ENCODE measurements at regions not wholly inside any gene's neighbourhood (a gene's known extent, or its start where the extent isn't known, plus 50 kb on each side); places are given as distances from the start of the nearest gene placed in this dataset.

DNA sequence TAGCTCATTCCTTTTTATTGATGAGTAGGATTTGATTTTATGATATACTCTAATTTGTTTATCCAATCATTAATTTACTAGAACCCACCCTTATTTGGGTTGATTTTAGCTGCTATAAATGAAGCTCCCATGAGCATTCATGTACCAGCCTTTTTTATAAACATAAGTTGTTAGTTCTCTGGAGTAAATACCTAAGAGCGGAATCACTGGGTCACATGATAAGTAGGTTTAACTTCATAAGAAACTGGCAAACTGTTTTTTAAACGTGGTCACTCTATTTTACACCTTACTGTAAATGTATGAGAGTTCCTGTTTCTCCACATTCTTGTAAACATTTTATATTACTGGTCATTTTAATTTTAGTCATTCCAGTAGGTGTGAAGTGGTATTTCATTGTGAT, 364.6 kb downstream of the NPR3 start:
- ATAC-seq, result no peak
- no TSS peak for BruUV-seq (replicated peaks)

GRCh38 chr5:33079548-33079947, 361.2 kb upstream of the TARS1 start:
- H3K9me2 ChIP-seq (replicated peaks; ENCODE audit: low read length), result no peaks in the 10 kb centered on the region
- H2AFZ ChIP-seq (ENCODE audit: low read length), result no peak overlapping the region
- H3K36me3 ChIP-seq (ENCODE audit: low read depth, low read length), result no peaks in the 10 kb centered on the region
- no peaks in the 10 kb centered on the region for H3K27me3 ChIP-seq (ENCODE audit: low read length)
- no peaks in the 10 kb centered on the region for H3K9me3 ChIP-seq (ENCODE audit: low read length)
- POLR2A ChIA-PET (ENCODE audit: unreplicated experiment), result no interaction called here
- no peak for DNase-seq
- H4K20me1 ChIP-seq (ENCODE audit: low read length), result no peaks in the 10 kb centered on the region
- CTCF ChIA-PET, result no interaction called here
- intact Hi-C loops (cut with micrococcal nuclease), result no loop called here
- H3K4me2 ChIP-seq (ENCODE audit: low read length), result no peak overlapping the region
- TF ChIP-seq CTCF (conservative IDR thresholded peaks at IDR 0.05; ENCODE audit: low read depth, low read length) (no peak), EZH2phosphoT487 (IDR thresholded peaks at IDR 0.05; ENCODE audit: borderline replicate concordance, low read length) (no peak), EZH2 (IDR thresholded peaks at IDR 0.05; ENCODE audit: low read length, unreplicated experiment) (no peak)
- no peak overlapping the region for H3K27ac ChIP-seq (ENCODE audit: low read length)
- no peaks in the 10 kb centered on the region for H3F3A ChIP-seq (ENCODE audit: low read length, unreplicated experiment)
- no peak for ATAC-seq
- H3K9ac ChIP-seq (ENCODE audit: low read length), result no peak overlapping the region
- no peaks in the 10 kb centered on the region for H3K79me2 ChIP-seq (ENCODE audit: low read length)
- BruUV-seq (replicated peaks), result no TSS peak
- no peak overlapping the region for H3K4me3 ChIP-seq (ENCODE audit: low read length)
- H3K4me1 ChIP-seq (ENCODE audit: insufficient read depth, low read length), result peaks cover 7% of the 10 kb centered on the region; the same call in 1 of the 2 replicates

More for the DNA sequence above, 364.6 kb downstream of the NPR3 start:
- Histone ChIP-seq H3K4me1 (ENCODE audit: insufficient read depth, low read length) (peaks cover 13% of the 10 kb centered on the region; the same call in 1 of the 2 replicates), H3K36me3 (ENCODE audit: low read depth, low read length) (no peaks in the 10 kb centered on the region), H3K27ac (ENCODE audit: low read length) (no peak overlapping the region), H2AFZ (ENCODE audit: low read length) (no peak overlapping the region), H3K9me3 (ENCODE audit: low read length) (no peaks in the 10 kb centered on the region), H3K9me2 (replicated peaks; ENCODE audit: low read length) (no peaks in the 10 kb centered on the region), H3F3A (ENCODE audit: low read length, unreplicated experiment) (no peaks in the 10 kb centered on the region), H4K20me1 (ENCODE audit: low read length) (no peaks in the 10 kb centered on the region), H3K9ac (ENCODE audit: low read length) (no peak overlapping the region), H3K79me2 (ENCODE audit: low read length) (no peaks in the 10 kb centered on the region), H3K27me3 (ENCODE audit: low read length) (no peaks in the 10 kb centered on the region), H3K4me2 (ENCODE audit: low read length) (no peak overlapping the region), H3K4me3 (ENCODE audit: low read length) (no peak overlapping the region)
- intact Hi-C loops (cut with micrococcal nuclease), result no loop called here
- TF ChIP-seq EZH2phosphoT487 (IDR thresholded peaks at IDR 0.05; ENCODE audit: borderline replicate concordance, low read length) (no peak), CTCF (conservative IDR thresholded peaks at IDR 0.05; ENCODE audit: low read depth, low read length) (no peak), EZH2 (IDR thresholded peaks at IDR 0.05; ENCODE audit: low read length, unreplicated experiment) (no peak)
- POLR2A ChIA-PET (ENCODE audit: unreplicated experiment), result no interaction called here
- CTCF ChIA-PET, result no interaction called here
- no peak for DNase-seq

- TF ChIP-seq EZH2phosphoT487 (IDR thresholded peaks at IDR 0.05; ENCODE audit: borderline replicate concordance, low read length) (no peak), CTCF (conservative IDR thresholded peaks at IDR 0.05; ENCODE audit: low read depth, low read length) (no peak), EZH2 (IDR thresholded peaks at IDR 0.05; ENCODE audit: low read length, unreplicated experiment) (no peak)
- H3K4me3 ChIP-seq (ENCODE audit: low read length), result no peak overlapping the region
- ATAC-seq, result no peak
- H3K79me2 ChIP-seq (ENCODE audit: low read length), result no peaks in the 10 kb centered on the region
- no TSS peak for BruUV-seq (replicated peaks)
- H4K20me1 ChIP-seq (ENCODE audit: low read length), result no peaks in the 10 kb centered on the region
- H3K4me2 ChIP-seq (ENCODE audit: low read length), result no peak overlapping the region
- no peak for DNase-seq
- no peaks in the 10 kb centered on the region for H3K36me3 ChIP-seq (ENCODE audit: low read depth, low read length)
- no peaks in the 10 kb centered on the region for H3K9me2 ChIP-seq (replicated peaks; ENCODE audit: low read length)
- no peaks in the 10 kb centered on the region for H3K4me1 ChIP-seq (ENCODE audit: insufficient read depth, low read length)
- ChIA-PET POLR2A (ENCODE audit: unreplicated experiment) (no interaction called here), CTCF (no interaction called here)
- intact Hi-C loops (cut with micrococcal nuclease), result no loop called here
- no peaks in the 10 kb centered on the region for H3K27me3 ChIP-seq (ENCODE audit: low read length)
- no peak overlapping the region for H3K27ac ChIP-seq (ENCODE audit: low read length)
- no peaks in the 10 kb centered on the region for H3F3A ChIP-seq (ENCODE audit: low read length, unreplicated experiment)
- H3K9me3 ChIP-seq (ENCODE audit: low read length), result no peaks in the 10 kb centered on the region
- no peak overlapping the region for H3K9ac ChIP-seq (ENCODE audit: low read length)
- H2AFZ ChIP-seq (ENCODE audit: low read length), result no peak overlapping the region
These were observed 360.5 kb upstream of the TARS1 start for GRCh38 chr5:33080287-33080686.

All from PC-3 (cell line).